ENCODE measurements at regions not wholly inside any gene's neighbourhood (a gene's known extent, or its start where the extent isn't known, plus 50 kb on each side); places are given as distances from the start of the nearest gene placed in this dataset.

- no peak for FAIRE-seq
Observed at GRCh38 chr22:48535868-48536540, 1291.7 kb downstream of the BRD1 start.

GRCh38 chr22:48534395-48534958, 1293.2 kb downstream of the BRD1 start:
- FAIRE-seq (no peak), DNase-seq (ENCODE audit: low spot score) (peak; percentile 53)

More at GRCh38 chr22:48535868-48536540, 1291.7 kb downstream of the BRD1 start:
- DNase-seq (ENCODE audit: low spot score): no peak

- DNase-seq (ENCODE audit: low spot score) (no peak), FAIRE-seq (no peak)
Observed at GRCh38 chr22:48532986-48533385, 1294.7 kb downstream of the BRD1 start.

GRCh38 chr22:48531761-48532435, 1295.8 kb downstream of the BRD1 start:
- DNase-seq (ENCODE audit: low spot score) (no peak), FAIRE-seq (no peak)

- FAIRE-seq: no peak
- no peak for DNase-seq (ENCODE audit: low spot score)
Observed at GRCh38 chr22:48531108-48531507, 1296.6 kb downstream of the BRD1 start.

- no peak for DNase-seq (ENCODE audit: low spot score)
- no peak for FAIRE-seq
Observed at GRCh38 chr22:48530666-48531065, 1297.0 kb downstream of the BRD1 start.

- DNase-seq (ENCODE audit: low spot score) (no peak), FAIRE-seq (no peak)
Observed at GRCh38 chr22:48528221-48528915, 1299.3 kb downstream of the BRD1 start.

GRCh38 chr22:48523761-48524160, 1303.9 kb downstream of the BRD1 start:
- no peak for DNase-seq (ENCODE audit: low spot score)
- FAIRE-seq: no peak

- DNase-seq (ENCODE audit: low spot score): no peak
- no peak for FAIRE-seq
Observed at GRCh38 chr22:48523091-48523490, 1304.6 kb downstream of the BRD1 start.

GRCh38 chr22:48522271-48522670, 1305.4 kb downstream of the BRD1 start:
- DNase-seq (ENCODE audit: low spot score) (no peak), FAIRE-seq (no peak)

GRCh38 chr22:48520884-48521588, 1306.6 kb downstream of the BRD1 start:
- DNase-seq (ENCODE audit: low spot score) (no peak), FAIRE-seq (no peak)

GRCh38 chr22:48520207-48520606, 1307.5 kb downstream of the BRD1 start:
- FAIRE-seq: no peak

GRCh38 chr22:48517039-48518030, 1310.3 kb downstream of the BRD1 start:
- FAIRE-seq (no peak), DNase-seq (ENCODE audit: low spot score) (no peak)

More at GRCh38 chr22:48520207-48520606, 1307.5 kb downstream of the BRD1 start:
- DNase-seq (ENCODE audit: low spot score): no peak

- no peak for DNase-seq (ENCODE audit: low spot score)
- FAIRE-seq: no peak
Observed at GRCh38 chr22:48516571-48516970, 1311.1 kb downstream of the BRD1 start.

GRCh38 chr22:48515571-48516200, 1312.0 kb downstream of the BRD1 start:
- FAIRE-seq (no peak), DNase-seq (ENCODE audit: low spot score) (no peak)

- FAIRE-seq (no peak), DNase-seq (ENCODE audit: low spot score) (no peak)
Observed at GRCh38 chr22:48513929-48514328, 1313.7 kb downstream of the BRD1 start.

- no peak for FAIRE-seq
- no peak for DNase-seq (ENCODE audit: low spot score)
Observed at GRCh38 chr22:48513446-48513845, 1314.2 kb downstream of the BRD1 start.

GRCh38 chr22:48511781-48512327, 1315.8 kb downstream of the BRD1 start:
- no peak for FAIRE-seq
- no peak for DNase-seq (ENCODE audit: low spot score)

- no peak for DNase-seq (ENCODE audit: low spot score)
- no peak for FAIRE-seq
Observed at GRCh38 chr22:48511211-48511610, 1316.5 kb downstream of the BRD1 start.
